HG03439 (cell line): ENCODE measurements at regions not wholly inside any gene's neighbourhood (a gene's known extent, or its start where the extent isn't known, plus 50 kb on each side); places are given as distances from the start of the nearest gene placed in this dataset.
"Not testable (repeated sequence)": the region's sequence is repeated elsewhere in the genome, so short reads cannot be mapped to it uniquely, and the experiment has no call there.

Experiments
- ATAC-seq: cut with Tn5 transposase; IDR thresholded peaks from one replicate; pipeline ENCODE4 v1.9.1; 2021; ENCODE audit warnings: mild to moderate bottlenecking, moderate library complexity; ENCODE audit not compliant: unreplicated experiment

- ATAC-seq: peak; percentile 7
These were observed 120.4 kb upstream of the ZNF184 start for GRCh38 chr6:27593200-27593818.

DNA sequence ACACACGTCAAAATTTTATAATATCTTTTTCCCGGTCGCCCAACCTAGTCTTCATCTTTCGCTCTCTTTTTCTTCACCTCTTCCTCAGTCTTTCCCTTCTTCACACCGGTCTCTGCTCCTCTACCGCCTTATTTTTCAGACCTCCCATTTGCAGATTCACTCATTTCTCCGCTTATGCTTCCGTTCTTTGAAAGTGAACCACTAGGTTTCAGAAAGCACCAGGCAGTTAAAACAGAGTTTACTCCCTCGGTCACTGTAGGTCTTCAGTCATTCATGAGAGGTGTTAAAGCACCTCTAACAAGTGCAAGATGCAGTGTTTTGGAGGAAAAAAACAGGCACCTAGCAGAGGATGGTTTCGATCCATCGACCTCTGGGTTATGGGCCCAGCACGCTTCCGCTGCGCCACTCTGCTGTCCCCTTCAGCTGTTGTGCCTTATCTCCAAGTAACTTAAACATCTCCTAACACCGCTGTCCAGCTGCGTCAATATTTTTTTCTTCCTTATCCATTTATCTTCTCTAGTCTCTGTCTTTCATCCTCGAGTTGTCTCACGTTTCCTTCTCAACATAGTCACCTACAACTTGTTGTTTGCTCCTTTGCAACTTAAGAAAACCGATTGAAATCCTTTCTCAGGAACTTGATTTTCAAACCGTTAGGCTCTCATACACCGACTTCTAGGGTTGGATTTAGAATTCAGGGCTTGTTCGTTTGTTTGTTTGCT is 119.7 kb upstream of the ZNF184 start:
- peak; percentile 84 for ATAC-seq

- no peak for ATAC-seq
These were observed 119.0 kb upstream of the ZNF184 start for GRCh38 chr6:27591699-27592480.

- not testable (repeated sequence) for ATAC-seq
These were observed 112.4 kb upstream of the ZNF184 start for GRCh38 chr6:27585316-27585715.

DNA sequence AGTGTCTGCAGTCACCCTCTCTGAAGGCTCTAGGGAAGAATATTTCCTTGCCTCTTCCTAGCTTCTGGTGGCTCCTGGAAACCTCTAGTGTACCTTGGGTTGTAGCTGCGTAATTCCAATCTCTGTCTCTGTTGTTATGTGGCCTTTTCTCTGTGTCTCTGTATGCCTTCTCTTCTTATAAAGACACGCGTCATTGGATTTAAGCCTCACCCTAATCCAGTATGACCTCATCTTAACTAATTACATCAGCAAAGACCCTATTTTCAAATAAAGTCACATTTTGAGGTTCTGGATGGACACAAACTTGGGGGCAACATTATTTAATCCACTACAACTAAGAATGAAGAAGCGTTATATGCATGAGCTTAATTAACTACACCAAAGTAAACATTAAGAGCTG is 111.4 kb upstream of the ZNF184 start:
- ATAC-seq: no peak

- no peak for ATAC-seq
These were observed 110.2 kb upstream of the ZNF184 start for GRCh38 chr6:27582928-27583725.

- ATAC-seq: no peak
These were observed 107.1 kb upstream of the ZNF184 start for GRCh38 chr6:27579973-27580372.

- ATAC-seq: no peak
These were observed 105.0 kb upstream of the ZNF184 start for GRCh38 chr6:27577922-27578321.

- ATAC-seq: no peak
These were observed 102.9 kb upstream of the ZNF184 start for GRCh38 chr6:27575594-27576361.

GRCh38 chr6:27568226-27568897 is 95.5 kb upstream of the ZNF184 start:
- ATAC-seq: no peak

DNA sequence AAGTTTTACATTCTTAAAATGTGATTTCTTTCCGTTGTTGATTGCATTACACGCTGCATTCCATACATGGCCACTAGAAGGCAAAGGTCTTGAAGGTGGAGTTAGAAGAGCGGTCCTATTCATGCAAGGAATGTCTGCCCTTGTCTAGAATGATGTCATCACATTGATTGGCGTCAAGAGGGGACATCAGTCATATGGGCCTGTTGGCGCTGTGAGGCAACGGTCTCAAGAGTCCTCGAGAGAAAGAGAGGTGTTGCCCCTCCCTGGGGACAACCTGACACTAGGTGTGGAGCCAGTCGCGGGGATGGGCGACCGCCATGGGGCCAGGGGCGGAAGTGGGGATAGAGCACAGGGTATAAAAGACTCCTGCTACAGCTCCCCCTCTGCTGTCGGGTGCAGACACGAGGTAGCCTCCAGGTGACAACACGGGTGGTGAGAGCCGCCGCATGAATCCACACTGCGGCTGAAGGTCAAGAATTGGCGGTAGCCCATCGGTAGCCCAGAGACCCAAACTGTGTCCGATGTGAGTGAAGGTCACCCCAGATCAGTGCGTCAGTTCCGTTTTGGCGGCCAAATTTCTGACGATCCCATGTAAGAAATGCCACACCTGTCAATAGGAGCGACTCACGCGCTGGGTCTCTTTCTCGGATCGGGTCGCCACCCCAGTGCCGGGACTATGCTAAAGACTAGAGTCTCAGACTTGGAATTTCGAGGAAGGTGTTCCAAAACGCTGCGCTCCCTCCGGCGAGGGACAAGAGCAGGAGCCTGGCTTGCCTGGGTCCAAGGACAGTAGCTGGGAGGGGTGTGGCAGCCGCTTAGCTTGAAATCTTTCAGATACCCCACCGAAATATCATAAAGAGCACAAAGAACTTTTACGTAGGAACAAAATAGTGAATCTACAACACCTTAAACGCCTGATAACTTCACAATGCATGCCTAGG is 93.2 kb upstream of the ZNF184 start:
- no peak for ATAC-seq

GRCh38 chr6:27562027-27562410 is 89.1 kb upstream of the ZNF184 start:
- ATAC-seq: no peak

DNA sequence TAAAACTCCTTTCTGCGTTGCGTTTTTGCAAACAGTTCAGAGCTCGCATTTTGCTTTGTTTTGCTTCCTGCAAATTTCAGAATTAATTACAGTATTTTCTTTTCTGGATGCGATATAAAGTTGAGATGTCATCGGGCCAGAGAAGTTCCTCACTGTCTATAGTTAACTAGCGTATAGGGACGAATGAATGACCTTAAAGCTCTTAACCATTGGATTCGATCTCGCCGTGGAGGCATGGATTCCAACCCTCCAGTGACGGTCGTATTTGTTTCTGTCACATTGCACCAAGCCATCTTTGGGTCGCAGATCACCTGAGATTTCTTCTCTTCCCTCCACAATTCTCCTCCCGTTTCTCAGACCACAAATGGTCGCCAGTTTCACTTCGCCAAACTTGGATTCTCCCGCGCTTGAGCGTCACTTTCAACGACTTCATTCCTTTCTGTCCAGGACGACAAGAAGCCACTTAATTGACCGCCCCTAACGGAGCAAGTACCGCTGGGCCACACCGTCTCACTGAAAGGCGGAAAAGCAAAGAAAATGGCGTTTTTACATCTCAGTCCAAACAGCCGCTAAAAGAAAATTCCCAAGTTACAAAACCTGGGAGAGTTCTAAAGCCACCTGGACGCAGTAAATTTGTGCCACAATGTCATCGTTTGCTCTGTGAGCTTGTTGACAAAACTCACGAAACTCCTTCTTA is 85.3 kb upstream of the ZNF184 start:
- ATAC-seq: no peak

GRCh38 chr6:27556406-27556805 is 83.5 kb upstream of the ZNF184 start:
- no peak for ATAC-seq

- no peak for ATAC-seq
These were observed 80.4 kb upstream of the ZNF184 start for GRCh38 chr6:27553123-27553904.

DNA sequence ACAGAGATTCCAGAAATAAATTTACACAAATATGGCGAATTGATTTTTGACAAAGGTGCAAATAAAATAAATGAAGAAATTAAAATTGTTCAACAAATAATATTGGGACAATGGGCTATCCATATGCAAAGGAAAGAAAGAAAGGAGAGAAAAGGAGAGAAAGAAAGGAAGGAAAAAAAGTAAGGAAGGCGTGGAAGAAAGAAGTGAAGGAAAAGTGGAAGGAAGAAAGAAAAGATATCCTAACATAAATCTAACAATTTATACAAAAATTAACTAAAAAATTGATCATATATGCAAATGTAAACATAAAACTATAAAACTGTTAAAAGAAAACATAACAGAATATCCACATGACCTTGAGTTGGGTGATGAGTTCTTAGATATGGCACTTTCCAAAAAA is 78.7 kb upstream of the ZNF184 start:
- ATAC-seq: no peak

GRCh38 chr6:27550692-27551091 is 77.8 kb upstream of the ZNF184 start:
- ATAC-seq: no peak
